ENCODE measurements at regions not wholly inside any gene's neighbourhood (a gene's known extent, or its start where the extent isn't known, plus 50 kb on each side); places are given as distances from the start of the nearest gene placed in this dataset.

GRCh38 chr4:180751009-180751408 lies 1492.2 kb upstream of the TENM3 start:
- WGBS, 2 donors = 69 to 73% methylated on average over 2 of the region's 2 CpGs
- no peak for TF ChIP-seq CTCF (IDR thresholded peaks at IDR 0.05)
- Histone ChIP-seq H3K27me3 (no peaks in the 10 kb centered on the region), H3K27ac (no peak overlapping the region), H3K4me1 (no peaks in the 10 kb centered on the region), H3K36me3 (no peaks in the 10 kb centered on the region), H3K9me3 (peaks cover 0 to 12% (median 0%) of the 10 kb centered on the region in 11 donors), H3K4me3 (no peak overlapping the region)
- intact Hi-C loops (cut with DNase I) = no loop called here
- DNase-seq = no peak
- no peak for ATAC-seq

GRCh38 chr4:180757927-180758326 lies 1485.3 kb upstream of the TENM3 start:
- no peak overlapping the region for H3K4me3 ChIP-seq
- no peaks in the 10 kb centered on the region for H3K36me3 ChIP-seq
- no peaks in the 10 kb centered on the region for H3K4me1 ChIP-seq
- no peak for TF ChIP-seq CTCF (IDR thresholded peaks at IDR 0.05)
- WGBS, 2 donors = 71 to 82% methylated on average over 2 of the region's 2 CpGs
- no peak for DNase-seq
- H3K9me3 ChIP-seq = no peaks in the 10 kb centered on the region
- peaks cover 0 to 2% (median 0%) of the 10 kb centered on the region in 7 donors for H3K27me3 ChIP-seq
- no peak for ATAC-seq
- H3K27ac ChIP-seq = no peak overlapping the region
- intact Hi-C loops (cut with DNase I) = no loop called here

- no peak for DNase-seq
- intact Hi-C loops (cut with DNase I) = no loop called here
Measured at GRCh38 chr4:180766045-180766444, 1477.2 kb upstream of the TENM3 start.

GRCh38 chr4:180766944-180767729 lies 1476.1 kb upstream of the TENM3 start:
- Histone ChIP-seq H3K27ac (no peak overlapping the region), H3K27me3 (no peaks in the 10 kb centered on the region), H3K4me3 (no peak overlapping the region), H3K36me3 (no peaks in the 10 kb centered on the region), H3K9me3 (no peaks in the 10 kb centered on the region), H3K4me1 (no peaks in the 10 kb centered on the region)
- DNase-seq (no peak), ATAC-seq (no peak)
- intact Hi-C loops (cut with DNase I) = no loop called here
- 52 to 55% methylated on average over 9 of the region's 9 CpGs for WGBS, 2 donors
- TF ChIP-seq CTCF (IDR thresholded peaks at IDR 0.05) = no peak

More at GRCh38 chr4:180766045-180766444, 1477.2 kb upstream of the TENM3 start:
- H3K4me1 ChIP-seq = no peaks in the 10 kb centered on the region
- H3K9me3 ChIP-seq = no peaks in the 10 kb centered on the region
- no peak for ATAC-seq
- H3K36me3 ChIP-seq = no peaks in the 10 kb centered on the region
- H3K4me3 ChIP-seq = no peak overlapping the region
- TF ChIP-seq CTCF (IDR thresholded peaks at IDR 0.05) = no peak
- 51 to 54% methylated on average over 5 of the region's 5 CpGs for WGBS, 2 donors
- no peak overlapping the region for H3K27ac ChIP-seq
- H3K27me3 ChIP-seq = no peaks in the 10 kb centered on the region
